ENCODE measurements at regions not wholly inside any gene's neighbourhood (a gene's known extent, or its start where the extent isn't known, plus 50 kb on each side); places are given as distances from the start of the nearest gene placed in this dataset.

DNA sequence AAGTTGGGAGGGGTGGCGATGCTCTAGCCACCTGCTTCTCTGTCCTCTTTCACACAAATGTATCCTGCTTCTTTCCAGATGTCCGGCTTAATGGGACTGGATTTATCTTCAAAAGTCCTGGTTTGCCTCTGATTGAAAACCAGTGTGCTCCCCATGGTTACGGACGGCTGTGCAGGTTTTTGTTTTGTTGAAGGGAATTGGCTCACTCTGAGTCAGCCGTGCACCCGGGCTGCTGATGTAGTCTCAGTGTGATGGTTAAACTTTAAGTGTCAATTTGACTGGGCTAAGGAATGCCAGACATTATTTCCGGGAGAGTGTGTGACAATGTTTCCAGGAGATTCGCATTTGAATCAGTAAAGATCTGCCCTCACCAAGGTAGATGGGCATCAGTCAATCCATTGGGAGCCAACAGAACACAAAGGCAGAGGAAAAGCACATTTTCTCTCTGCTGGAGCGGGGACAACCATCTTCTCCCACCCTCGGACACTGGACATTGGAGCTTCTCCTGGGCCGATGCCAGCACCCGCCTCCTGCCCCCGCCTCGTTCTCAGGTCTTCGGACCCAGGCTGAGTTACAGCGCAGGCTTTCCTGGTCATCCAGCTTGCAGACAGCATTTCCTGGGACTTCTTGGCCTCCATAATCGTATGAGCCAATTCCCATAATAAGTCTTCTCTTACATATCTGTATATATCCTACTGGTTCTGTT is 126.9 kb upstream of the TNRC6C start:
- BruUV-seq (replicated peaks): no TSS peak
- Histone ChIP-seq H2AFZ (ENCODE audit: low read length) (no peak overlapping the region), H3K36me3 (ENCODE audit: low read depth, low read length) (no peaks in the 10 kb centered on the region), H4K20me1 (ENCODE audit: low read length) (no peaks in the 10 kb centered on the region), H3K27ac (ENCODE audit: low read length) (no peak overlapping the region), H3F3A (ENCODE audit: low read length, unreplicated experiment) (no peaks in the 10 kb centered on the region), H3K9me3 (ENCODE audit: low read length) (no peaks in the 10 kb centered on the region), H3K79me2 (ENCODE audit: low read length) (no peaks in the 10 kb centered on the region), H3K9me2 (replicated peaks; ENCODE audit: low read length) (no peaks in the 10 kb centered on the region), H3K9ac (ENCODE audit: low read length) (no peak overlapping the region), H3K4me3 (ENCODE audit: low read length) (no peak overlapping the region), H3K27me3 (ENCODE audit: low read length) (no peaks in the 10 kb centered on the region), H3K4me2 (ENCODE audit: low read length) (no peak overlapping the region; the same call in 1 of the 2 replicates), H3K4me1 (ENCODE audit: insufficient read depth, low read length) (peaks cover 38% of the 10 kb centered on the region)
- intact Hi-C loops (cut with micrococcal nuclease): no loop called here
- ATAC-seq (peak; percentile 35), DNase-seq (peak; percentile 48)
- ChIA-PET POLR2A (ENCODE audit: unreplicated experiment) (no interaction called here), CTCF (no interaction called here)
- TF ChIP-seq, protein P1, sequence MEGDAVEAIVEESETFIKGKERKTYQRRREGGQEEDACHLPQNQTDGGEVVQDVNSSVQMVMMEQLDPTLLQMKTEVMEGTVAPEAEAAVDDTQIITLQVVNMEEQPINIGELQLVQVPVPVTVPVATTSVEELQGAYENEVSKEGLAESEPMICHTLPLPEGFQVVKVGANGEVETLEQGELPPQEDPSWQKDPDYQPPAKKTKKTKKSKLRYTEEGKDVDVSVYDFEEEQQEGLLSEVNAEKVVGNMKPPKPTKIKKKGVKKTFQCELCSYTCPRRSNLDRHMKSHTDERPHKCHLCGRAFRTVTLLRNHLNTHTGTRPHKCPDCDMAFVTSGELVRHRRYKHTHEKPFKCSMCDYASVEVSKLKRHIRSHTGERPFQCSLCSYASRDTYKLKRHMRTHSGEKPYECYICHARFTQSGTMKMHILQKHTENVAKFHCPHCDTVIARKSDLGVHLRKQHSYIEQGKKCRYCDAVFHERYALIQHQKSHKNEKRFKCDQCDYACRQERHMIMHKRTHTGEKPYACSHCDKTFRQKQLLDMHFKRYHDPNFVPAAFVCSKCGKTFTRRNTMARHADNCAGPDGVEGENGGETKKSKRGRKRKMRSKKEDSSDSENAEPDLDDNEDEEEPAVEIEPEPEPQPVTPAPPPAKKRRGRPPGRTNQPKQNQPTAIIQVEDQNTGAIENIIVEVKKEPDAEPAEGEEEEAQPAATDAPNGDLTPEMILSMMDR (conservative IDR thresholded peaks at IDR 0.05; ENCODE audit: low read depth, low read length): no peak
- TF ChIP-seq EZH2 (IDR thresholded peaks at IDR 0.05; ENCODE audit: low read length, unreplicated experiment) (no peak), EZH2phosphoT487 (IDR thresholded peaks at IDR 0.05; ENCODE audit: borderline replicate concordance, low read length) (no peak)

DNA sequence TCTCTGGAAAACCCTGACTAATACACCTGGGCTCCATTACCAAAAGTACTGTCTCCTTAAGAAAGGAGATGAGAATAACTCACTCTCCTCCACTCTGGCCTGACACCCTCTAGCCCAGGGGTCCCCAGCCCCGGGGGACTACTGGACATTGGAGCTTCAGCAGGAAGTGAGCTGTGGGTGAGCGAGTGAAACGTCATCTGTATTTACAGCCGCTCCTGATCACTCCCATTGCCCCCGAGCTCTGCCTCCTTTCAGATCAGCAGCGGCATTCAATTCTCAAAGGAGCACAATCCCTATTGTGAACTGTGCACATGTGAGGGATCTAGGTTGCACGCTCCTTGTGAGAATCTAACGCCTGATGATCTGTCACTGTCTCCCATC is 126.3 kb upstream of the TNRC6C start:
- ATAC-seq: no peak
- POLR2A ChIA-PET (ENCODE audit: unreplicated experiment): no interaction called here

DNA sequence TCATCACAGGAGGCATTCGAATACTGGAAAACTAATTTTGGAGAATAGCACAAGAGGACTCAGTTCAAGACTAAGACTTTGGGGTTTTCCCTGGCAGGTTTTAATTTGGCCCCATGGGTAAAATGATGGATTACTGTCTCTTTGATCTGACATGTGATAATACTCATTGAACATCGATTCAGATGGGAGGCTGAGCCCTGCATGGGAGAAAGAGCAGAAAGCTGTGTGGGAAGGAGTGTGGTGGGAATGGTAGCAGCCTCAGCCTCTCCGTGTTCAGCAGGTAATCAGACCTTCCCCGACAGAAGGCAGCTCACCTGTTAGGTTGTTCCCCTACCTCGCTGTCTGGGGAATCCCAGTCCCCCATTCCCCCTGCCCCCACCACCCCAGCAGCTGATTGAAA is 124.7 kb upstream of the TNRC6C start:
- ATAC-seq: no peak
- CTCF ChIA-PET: no interaction called here
- TF ChIP-seq EZH2 (IDR thresholded peaks at IDR 0.05; ENCODE audit: low read length, unreplicated experiment): no peak

More for the DNA sequence above, 126.3 kb upstream of the TNRC6C start:
- H3F3A ChIP-seq (ENCODE audit: low read length, unreplicated experiment): no peaks in the 10 kb centered on the region
- CTCF ChIA-PET: no interaction called here
- BruUV-seq (replicated peaks): no TSS peak
- no peak overlapping the region for H3K4me3 ChIP-seq (ENCODE audit: low read length)
- H2AFZ ChIP-seq (ENCODE audit: low read length): no peak overlapping the region
- H3K9ac ChIP-seq (ENCODE audit: low read length): no peak overlapping the region
- DNase-seq: no peak
- H3K27me3 ChIP-seq (ENCODE audit: low read length): no peaks in the 10 kb centered on the region
- no peak overlapping the region for H3K27ac ChIP-seq (ENCODE audit: low read length)
- H3K9me3 ChIP-seq (ENCODE audit: low read length): peaks cover 4% of the 10 kb centered on the region; the same call in 1 of the 2 replicates
- no peaks in the 10 kb centered on the region for H3K79me2 ChIP-seq (ENCODE audit: low read length)
- intact Hi-C loops (cut with micrococcal nuclease): no loop called here
- TF ChIP-seq EZH2 (IDR thresholded peaks at IDR 0.05; ENCODE audit: low read length, unreplicated experiment) (no peak), EZH2phosphoT487 (IDR thresholded peaks at IDR 0.05; ENCODE audit: borderline replicate concordance, low read length) (no peak)
- TF ChIP-seq, protein P1 (conservative IDR thresholded peaks at IDR 0.05; ENCODE audit: low read depth, low read length): no peak
- H3K4me1 ChIP-seq (ENCODE audit: insufficient read depth, low read length): peaks cover 38% of the 10 kb centered on the region
- no peaks in the 10 kb centered on the region for H3K9me2 ChIP-seq (replicated peaks; ENCODE audit: low read length)
- H3K4me2 ChIP-seq (ENCODE audit: low read length): no peak overlapping the region
- no peaks in the 10 kb centered on the region for H3K36me3 ChIP-seq (ENCODE audit: low read depth, low read length)
- H4K20me1 ChIP-seq (ENCODE audit: low read length): no peaks in the 10 kb centered on the region

More for the DNA sequence above, 124.7 kb upstream of the TNRC6C start:
- no peak for DNase-seq
- Histone ChIP-seq H3K4me2 (ENCODE audit: low read length) (no peak overlapping the region), H3K27ac (ENCODE audit: low read length) (no peak overlapping the region), H3K36me3 (ENCODE audit: low read depth, low read length) (no peaks in the 10 kb centered on the region), H2AFZ (ENCODE audit: low read length) (no peak overlapping the region), H3K4me1 (ENCODE audit: insufficient read depth, low read length) (peaks cover 38% of the 10 kb centered on the region), H3K9ac (ENCODE audit: low read length) (no peak overlapping the region), H3K27me3 (ENCODE audit: low read length) (no peaks in the 10 kb centered on the region), H3K9me2 (replicated peaks; ENCODE audit: low read length) (no peaks in the 10 kb centered on the region), H3K9me3 (ENCODE audit: low read length) (peaks cover 13% of the 10 kb centered on the region; the same call in 1 of the 2 replicates), H3F3A (ENCODE audit: low read length, unreplicated experiment) (no peaks in the 10 kb centered on the region), H4K20me1 (ENCODE audit: low read length) (no peaks in the 10 kb centered on the region), H3K4me3 (ENCODE audit: low read length) (no peak overlapping the region), H3K79me2 (ENCODE audit: low read length) (no peaks in the 10 kb centered on the region)
- intact Hi-C loops (cut with micrococcal nuclease): no loop called here
- POLR2A ChIA-PET (ENCODE audit: unreplicated experiment): no interaction called here
- BruUV-seq (replicated peaks): no TSS peak

All from PC-3 (cell line).